Loucy (cell line): ENCODE measurements at regions not wholly inside any gene's neighbourhood (a gene's known extent, or its start where the extent isn't known, plus 50 kb on each side); places are given as distances from the start of the nearest gene placed in this dataset.

Experiments
- H2AFZ ChIP-seq: fragments of 200-600 bp; sonication (generic); 2 replicates; pipeline ENCODE4 v1.6.0; 2016; ENCODE audit warnings: antibody characterized with exemption, mild to moderate bottlenecking, low read length, moderate library complexity
- H3F3A ChIP-seq: fragments of 200-600 bp; 2 replicates; pipeline ENCODE4 v1.6.0; 2016; ENCODE audit warnings: antibody characterized with exemption, low read depth, mild to moderate bottlenecking
- H3K27me3 ChIP-seq: fragments of 200-600 bp; sonication (generic); 2 replicates; pipeline ENCODE4 v1.6.1; 2014; ENCODE audit warnings: low read length, mild to moderate bottlenecking; ENCODE audit not compliant: insufficient read depth, poor library complexity, severe bottlenecking
- H3K36me3 ChIP-seq: fragments of 200-600 bp; sonication (generic); 2 replicates; pipeline ENCODE4 v1.6.1; 2016; ENCODE audit warnings: low read length; ENCODE audit not compliant: insufficient read depth
- H3K4me1 ChIP-seq: fragments of 200-600 bp; sonication (generic); 2 replicates; pipeline ENCODE4 v1.5.1; 2014; ENCODE audit warnings: low read length, mild to moderate bottlenecking; ENCODE audit not compliant: insufficient read depth, poor library complexity, severe bottlenecking
- H3K4me2 ChIP-seq: fragments of 200-600 bp; sonication (generic); 2 replicates; pipeline ENCODE4 v1.6.0; 2014; ENCODE audit warnings: antibody characterized with exemption, low read length, low read depth, mild to moderate bottlenecking; ENCODE audit not compliant: poor library complexity, severe bottlenecking
- H3K4me3 ChIP-seq: fragments of 200-600 bp; sonication (generic); 2 replicates; pipeline ENCODE4 v1.5.1; 2014; ENCODE audit warnings: low read length, mild to moderate bottlenecking, mixed read lengths; ENCODE audit not compliant: poor library complexity, severe bottlenecking
- H3K79me2 ChIP-seq: fragments of 200-600 bp; sonication (generic); 2 replicates; pipeline ENCODE4 v1.6.1; 2014; ENCODE audit warnings: low read length; ENCODE audit not compliant: insufficient read depth
- H3K9ac ChIP-seq: fragments of 200-600 bp; sonication (generic); 2 replicates; pipeline ENCODE4 v1.6.0; 2014; ENCODE audit warnings: mild to moderate bottlenecking, low read depth, low read length, moderate library complexity; ENCODE audit not compliant: poor library complexity, severe bottlenecking
- H3K9me2 ChIP-seq: fragments of 200-600 bp; sonication (generic); replicated peaks from 2 replicates; pipeline ENCODE4 v1.6.1; 2016; ENCODE audit warnings: low read depth, low read length, mixed read lengths
- H3K9me3 ChIP-seq: fragments of 200-600 bp; sonication (generic); 2 replicates; pipeline ENCODE4 v1.6.1; 2014; ENCODE audit warnings: mild to moderate bottlenecking, antibody characterized with exemption, low read length, low read depth; ENCODE audit not compliant: insufficient read depth
- H4K20me1 ChIP-seq: fragments of 200-600 bp; sonication (generic); 2 replicates; pipeline ENCODE4 v1.6.0; 2014; ENCODE audit warnings: antibody characterized with exemption, low read length, mild to moderate bottlenecking; ENCODE audit not compliant: insufficient read depth, poor library complexity, severe bottlenecking
- EZH2phosphoT487 ChIP-seq: fragments of 200-600 bp; IDR thresholded peaks from 2 replicates; pipeline ENCODE4 v1.6.1; 2018; ENCODE audit warnings: antibody characterized with exemption, mild to moderate bottlenecking, moderate library complexity, borderline replicate concordance
- TF ChIP-seq, protein P1 (sequence below): fragments of 200-600 bp; sonication (generic); conservative IDR thresholded peaks from 2 replicates; pipeline ENCODE4 v1.5.1; 2014; ENCODE audit warnings: mild to moderate bottlenecking, antibody characterized with exemption, low read length

DNA sequence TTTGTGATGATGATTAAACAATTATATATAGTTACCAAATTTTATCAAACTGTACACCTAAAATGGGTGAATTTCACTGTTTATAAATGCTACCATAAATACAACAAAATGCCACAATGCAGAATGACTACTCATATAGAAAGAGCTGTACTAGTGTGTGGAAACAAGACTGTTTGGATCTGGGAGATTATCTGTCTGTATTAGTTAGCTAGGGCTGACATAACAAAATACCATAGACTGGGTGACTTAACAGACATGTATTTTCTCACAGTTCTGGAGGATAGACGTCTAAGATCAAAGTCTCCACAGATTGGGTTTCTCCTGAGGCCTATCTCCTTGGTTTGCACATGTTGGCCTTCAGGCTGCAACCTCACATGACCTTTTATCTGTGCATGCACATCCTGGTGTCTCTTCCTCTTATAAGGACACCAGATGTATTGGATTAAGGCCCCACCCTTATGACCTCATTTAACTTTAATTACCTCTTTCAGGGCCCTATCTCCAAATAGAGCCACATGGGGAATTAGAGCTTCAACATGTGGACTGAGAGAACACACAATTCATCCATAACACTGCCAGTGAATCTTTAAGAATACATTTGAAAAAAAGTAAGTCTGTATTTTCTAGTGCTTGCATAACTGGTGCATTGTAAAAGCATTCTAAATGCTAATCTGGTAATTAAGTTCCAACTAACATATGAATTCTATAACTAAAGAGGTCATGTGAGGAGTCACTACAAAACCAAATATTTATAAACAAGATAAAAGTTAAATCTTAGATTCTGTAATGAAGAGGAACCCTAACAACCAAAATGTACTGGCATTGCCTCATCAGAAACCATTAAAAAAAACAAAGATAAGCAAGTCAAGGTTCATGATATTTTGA, 699.6 kb downstream of the NYAP2 start:
- no peaks in the 10 kb centered on the region for H4K20me1 ChIP-seq
- no peaks in the 10 kb centered on the region for H3K9me3 ChIP-seq
- TF ChIP-seq, protein P1, sequence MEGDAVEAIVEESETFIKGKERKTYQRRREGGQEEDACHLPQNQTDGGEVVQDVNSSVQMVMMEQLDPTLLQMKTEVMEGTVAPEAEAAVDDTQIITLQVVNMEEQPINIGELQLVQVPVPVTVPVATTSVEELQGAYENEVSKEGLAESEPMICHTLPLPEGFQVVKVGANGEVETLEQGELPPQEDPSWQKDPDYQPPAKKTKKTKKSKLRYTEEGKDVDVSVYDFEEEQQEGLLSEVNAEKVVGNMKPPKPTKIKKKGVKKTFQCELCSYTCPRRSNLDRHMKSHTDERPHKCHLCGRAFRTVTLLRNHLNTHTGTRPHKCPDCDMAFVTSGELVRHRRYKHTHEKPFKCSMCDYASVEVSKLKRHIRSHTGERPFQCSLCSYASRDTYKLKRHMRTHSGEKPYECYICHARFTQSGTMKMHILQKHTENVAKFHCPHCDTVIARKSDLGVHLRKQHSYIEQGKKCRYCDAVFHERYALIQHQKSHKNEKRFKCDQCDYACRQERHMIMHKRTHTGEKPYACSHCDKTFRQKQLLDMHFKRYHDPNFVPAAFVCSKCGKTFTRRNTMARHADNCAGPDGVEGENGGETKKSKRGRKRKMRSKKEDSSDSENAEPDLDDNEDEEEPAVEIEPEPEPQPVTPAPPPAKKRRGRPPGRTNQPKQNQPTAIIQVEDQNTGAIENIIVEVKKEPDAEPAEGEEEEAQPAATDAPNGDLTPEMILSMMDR = no peak
- no peak for TF ChIP-seq EZH2phosphoT487
- H3K4me3 ChIP-seq = no peak overlapping the region
- no peak overlapping the region for H3K9ac ChIP-seq
- H3K79me2 ChIP-seq = no peaks in the 10 kb centered on the region
- no peaks in the 10 kb centered on the region for H3K9me2 ChIP-seq
- H3F3A ChIP-seq = no peaks in the 10 kb centered on the region
- no peaks in the 10 kb centered on the region for H3K27me3 ChIP-seq
- no peaks in the 10 kb centered on the region for H3K4me1 ChIP-seq
- H3K36me3 ChIP-seq = no peaks in the 10 kb centered on the region
- no peak overlapping the region for H3K4me2 ChIP-seq
- H2AFZ ChIP-seq = no peak overlapping the region

GRCh38 chr2:226095058-226095457, 695.5 kb downstream of the NYAP2 start:
- peaks cover 3% of the 10 kb centered on the region; the same call in 1 of the 2 replicates for H3K9me3 ChIP-seq
- no peaks in the 10 kb centered on the region for H3K36me3 ChIP-seq
- H3K4me1 ChIP-seq = no peaks in the 10 kb centered on the region
- no peak for TF ChIP-seq EZH2phosphoT487
- TF ChIP-seq, protein P1 = no peak
- H3K79me2 ChIP-seq = no peaks in the 10 kb centered on the region
- H3F3A ChIP-seq = no peaks in the 10 kb centered on the region
- no peak overlapping the region for H3K4me2 ChIP-seq
- no peak overlapping the region for H2AFZ ChIP-seq
- no peak overlapping the region for H3K4me3 ChIP-seq
- H3K9me2 ChIP-seq = no peaks in the 10 kb centered on the region
- no peaks in the 10 kb centered on the region for H4K20me1 ChIP-seq
- H3K9ac ChIP-seq = no peak overlapping the region
- no peaks in the 10 kb centered on the region for H3K27me3 ChIP-seq

- H3K4me2 ChIP-seq = no peak overlapping the region
- TF ChIP-seq, protein P1 = no peak
- no peak for TF ChIP-seq EZH2phosphoT487
- H2AFZ ChIP-seq = no peak overlapping the region
Measured at GRCh38 chr2:226093364-226093763, 693.9 kb downstream of the NYAP2 start.

More at GRCh38 chr2:226093364-226093763, 693.9 kb downstream of the NYAP2 start:
- Histone ChIP-seq H3K4me1 (no peaks in the 10 kb centered on the region), H3K9me3 (peaks cover 3% of the 10 kb centered on the region; the same call in 1 of the 2 replicates), H3K9me2 (no peaks in the 10 kb centered on the region), H3K9ac (no peak overlapping the region), H3K4me3 (no peak overlapping the region), H3K79me2 (no peaks in the 10 kb centered on the region), H4K20me1 (no peaks in the 10 kb centered on the region), H3K36me3 (no peaks in the 10 kb centered on the region), H3F3A (no peaks in the 10 kb centered on the region), H3K27me3 (no peaks in the 10 kb centered on the region)
